ENCODE measurements at regions not wholly inside any gene's neighbourhood (a gene's known extent, or its start where the extent isn't known, plus 50 kb on each side); places are given as distances from the start of the nearest gene placed in this dataset.

- DNase-seq (ENCODE audit: low spot score) = no peak
These were observed 97.1 kb upstream of the NRXN3 start for GRCh38 chr14:78073028-78073427.

GRCh38 chr14:78074561-78074960, 95.6 kb upstream of the NRXN3 start:
- DNase-seq (ENCODE audit: low spot score) = no peak

GRCh38 chr14:78075033-78075432, 95.1 kb upstream of the NRXN3 start:
- no peak for DNase-seq (ENCODE audit: low spot score)

- DNase-seq (ENCODE audit: low spot score) = no peak
These were observed 94.5 kb upstream of the NRXN3 start for GRCh38 chr14:78075555-78076277.

GRCh38 chr14:78081245-78081644, 88.9 kb upstream of the NRXN3 start:
- DNase-seq (ENCODE audit: low spot score) = no peak

- no peak for DNase-seq (ENCODE audit: low spot score)
These were observed 86.3 kb upstream of the NRXN3 start for GRCh38 chr14:78083837-78084236.

GRCh38 chr14:78086342-78086741, 83.8 kb upstream of the NRXN3 start:
- DNase-seq (ENCODE audit: low spot score) = no peak

GRCh38 chr14:78088916-78089315, 81.3 kb upstream of the NRXN3 start:
- no peak for DNase-seq (ENCODE audit: low spot score)

- no peak for DNase-seq (ENCODE audit: low spot score)
These were observed 79.3 kb upstream of the NRXN3 start for GRCh38 chr14:78090864-78091263.

- DNase-seq (ENCODE audit: low spot score) = no peak
These were observed 78.8 kb upstream of the NRXN3 start for GRCh38 chr14:78091361-78091760.

- no peak for DNase-seq (ENCODE audit: low spot score)
These were observed 78.1 kb upstream of the NRXN3 start for GRCh38 chr14:78092040-78092439.

GRCh38 chr14:78103271-78103670, 66.9 kb upstream of the NRXN3 start:
- no peak for DNase-seq (ENCODE audit: low spot score)

- DNase-seq (ENCODE audit: low spot score) = no peak
These were observed 66.0 kb upstream of the NRXN3 start for GRCh38 chr14:78104160-78104559.

GRCh38 chr14:78104655-78105054, 65.5 kb upstream of the NRXN3 start:
- DNase-seq (ENCODE audit: low spot score) = no peak

GRCh38 chr14:78106381-78106780, 63.8 kb upstream of the NRXN3 start:
- DNase-seq (ENCODE audit: low spot score) = no peak

- DNase-seq (ENCODE audit: low spot score) = no peak
These were observed 63.0 kb upstream of the NRXN3 start for GRCh38 chr14:78107166-78107565.

GRCh38 chr14:78119440-78119839, 50.7 kb upstream of the NRXN3 start:
- no peak for DNase-seq (ENCODE audit: low spot score)
